Kidney glomerular epithelial cell (primary cell): ENCODE measurements at regions not wholly inside any gene's neighbourhood (a gene's known extent, or its start where the extent isn't known, plus 50 kb on each side); places are given as distances from the start of the nearest gene placed in this dataset.

ENCODE experiments used
- DNase-seq: peaks from one replicate; lab custom pipeline; 2025; lab: John Stamatoyannopoulos, UW

DNA sequence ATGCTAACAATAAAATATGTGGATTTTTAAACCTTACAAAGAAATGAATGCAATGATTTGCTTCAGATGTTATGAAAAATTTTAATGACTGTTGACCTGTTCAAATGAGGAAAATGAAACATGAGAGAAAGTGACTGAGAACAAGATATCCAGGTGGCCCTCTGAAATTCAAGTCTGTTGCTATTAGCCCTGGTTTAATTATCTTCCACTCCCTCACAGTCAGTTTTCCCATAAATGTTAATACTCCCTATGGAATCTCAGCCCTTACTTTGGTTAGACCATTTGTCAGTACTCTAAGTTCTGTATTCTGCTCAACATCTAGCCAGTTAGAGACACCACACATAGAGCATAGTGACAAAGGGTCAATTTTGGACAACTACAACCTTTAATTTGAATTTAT is 327.8 kb downstream of the PDGFC start:
- DNase-seq = no peak

DNA sequence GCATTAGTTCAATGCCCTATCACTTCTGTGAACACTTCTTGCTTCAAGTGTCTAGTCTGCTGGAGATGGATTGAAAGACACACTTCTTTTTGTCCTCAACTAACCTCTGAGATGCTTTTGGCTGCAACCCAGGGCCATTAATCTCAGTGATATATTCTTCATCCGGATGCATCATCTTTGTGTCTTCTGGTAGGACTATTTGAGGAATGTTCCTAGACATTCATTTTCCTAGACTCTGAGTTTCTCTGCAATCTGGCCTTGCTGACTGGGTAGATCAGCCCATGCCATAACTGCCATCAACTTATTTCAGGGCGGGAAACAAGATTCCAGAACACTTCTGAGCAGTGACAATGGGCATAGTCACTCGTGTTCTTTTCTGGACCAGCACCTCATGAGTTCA is 329.4 kb downstream of the PDGFC start:
- DNase-seq = no peak

DNA sequence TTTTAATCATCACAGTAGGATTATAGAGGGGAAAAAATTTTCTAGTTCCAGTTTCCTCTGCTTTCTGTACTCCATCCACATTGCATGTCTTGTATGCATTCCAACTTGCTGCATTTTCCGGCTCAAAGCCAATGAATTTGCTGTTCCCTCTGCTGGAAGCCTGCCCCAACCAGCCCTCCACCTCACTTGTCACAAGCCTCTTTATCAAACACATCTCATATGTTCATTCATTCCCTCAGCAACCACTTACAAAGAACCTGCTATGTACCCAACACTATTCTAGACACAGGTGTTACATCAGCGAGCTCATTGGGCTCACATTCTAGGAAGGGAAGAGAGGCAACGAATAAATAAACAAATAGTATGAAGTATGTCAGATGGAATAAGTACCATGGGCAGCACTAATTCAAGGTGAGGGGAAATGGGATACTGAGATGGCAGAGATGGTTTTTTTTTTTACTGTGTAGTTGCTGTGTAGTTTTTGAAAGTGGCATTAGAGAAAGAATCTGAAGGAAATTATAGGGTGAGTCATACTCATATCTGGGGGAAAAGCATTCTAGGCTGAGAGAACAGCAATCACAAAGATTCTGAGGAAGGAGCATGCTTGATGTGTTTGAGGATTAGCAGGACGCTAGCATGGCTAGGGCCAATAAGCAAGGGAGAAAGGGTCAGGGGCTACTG is 332.5 kb downstream of the PDGFC start:
- no peak for DNase-seq

DNA sequence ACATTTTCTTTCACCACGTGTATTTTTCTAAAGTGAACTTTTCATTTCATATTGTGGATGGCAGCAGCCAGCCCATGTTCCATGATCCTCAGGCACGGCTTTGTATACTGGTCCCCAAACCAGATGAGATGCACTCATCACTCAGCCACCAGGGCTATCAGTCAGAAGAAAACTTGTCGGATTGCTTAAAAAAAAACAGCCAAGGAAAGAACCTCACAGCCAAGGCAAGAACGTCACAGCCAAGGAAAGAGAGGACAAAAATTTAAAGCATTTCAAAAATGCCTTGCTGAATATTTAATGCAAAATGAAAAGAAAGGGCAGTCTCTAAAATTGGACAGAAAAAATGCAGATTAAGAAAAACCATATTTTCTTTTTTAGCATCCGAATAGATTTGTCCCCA is 333.3 kb downstream of the PDGFC start:
- DNase-seq = no peak

DNA sequence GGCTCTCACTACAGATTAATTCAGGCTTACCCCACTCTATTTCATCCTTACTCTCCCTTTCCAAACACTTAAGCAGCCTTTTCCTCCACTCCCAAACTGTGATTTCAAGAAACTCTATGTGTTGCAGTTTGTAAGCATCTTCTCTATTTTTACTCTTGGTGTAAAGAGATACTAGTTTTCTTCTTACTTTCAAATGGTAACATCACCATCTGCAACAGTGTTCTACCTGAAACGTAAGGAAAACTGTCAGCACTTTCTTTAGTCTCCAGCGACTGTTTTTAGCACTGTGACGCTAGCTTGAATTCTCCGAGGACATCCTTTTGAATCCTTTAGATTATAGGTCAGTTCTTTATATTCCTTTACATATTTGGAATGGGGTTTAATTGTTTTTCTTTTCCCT is 335.2 kb downstream of the PDGFC start:
- DNase-seq = no peak

DNA sequence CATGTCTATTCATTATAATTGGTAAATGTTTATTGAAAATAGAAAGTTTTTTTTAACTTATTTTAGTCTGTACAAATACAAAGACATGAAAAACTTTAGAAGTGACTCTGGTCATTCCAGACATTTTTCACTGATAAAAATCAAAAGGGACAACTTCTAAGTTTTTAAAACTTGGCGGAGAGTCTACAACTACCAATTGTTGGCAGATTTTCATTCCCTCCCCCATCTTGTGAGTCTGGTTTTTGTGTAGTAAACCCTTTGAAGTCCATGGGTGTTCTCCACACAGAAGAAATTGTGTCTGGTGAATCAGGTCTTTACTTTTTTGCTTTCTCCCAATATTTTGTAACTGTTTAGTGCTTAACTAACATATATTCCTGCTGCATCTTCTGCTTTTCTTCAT is 336.5 kb downstream of the PDGFC start:
- DNase-seq = no peak

DNA sequence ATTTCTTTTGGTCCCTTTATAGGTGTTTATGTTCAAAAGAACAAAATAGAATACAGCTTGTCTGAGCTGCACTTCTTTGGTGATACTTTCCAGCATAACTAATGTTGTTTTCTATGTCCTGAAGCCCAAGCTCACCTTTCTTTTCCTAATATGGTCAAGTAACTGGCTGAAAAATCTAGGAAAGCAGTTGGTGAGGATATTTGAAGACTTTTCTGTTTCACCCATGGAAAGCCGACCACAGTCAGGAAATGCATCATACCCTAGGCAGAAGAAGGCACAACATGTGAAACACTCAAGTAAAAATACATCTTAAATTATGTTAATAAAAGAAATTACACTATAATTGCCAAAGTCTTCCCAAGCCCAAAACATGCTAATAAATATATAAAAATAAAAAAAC is 337.0 kb downstream of the PDGFC start:
- no peak for DNase-seq

DNA sequence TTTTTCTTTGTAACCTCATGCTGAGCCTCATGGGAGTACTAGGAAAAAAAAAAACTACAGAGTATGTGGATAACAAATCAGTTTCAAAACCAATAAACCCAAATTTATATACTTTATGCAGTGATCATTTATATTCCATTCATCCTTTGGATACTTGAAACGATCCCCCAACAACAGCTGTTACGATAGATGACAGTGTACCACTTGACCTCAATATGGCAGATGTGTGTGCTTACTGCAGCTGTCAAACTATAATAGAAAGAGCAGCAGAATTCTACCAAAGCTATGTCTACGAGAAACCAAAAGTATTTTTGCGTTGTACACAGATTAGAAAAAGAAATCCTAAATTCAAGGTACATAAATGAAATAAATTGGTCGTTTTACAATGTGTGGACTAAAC is 337.8 kb downstream of the PDGFC start:
- no peak for DNase-seq

DNA sequence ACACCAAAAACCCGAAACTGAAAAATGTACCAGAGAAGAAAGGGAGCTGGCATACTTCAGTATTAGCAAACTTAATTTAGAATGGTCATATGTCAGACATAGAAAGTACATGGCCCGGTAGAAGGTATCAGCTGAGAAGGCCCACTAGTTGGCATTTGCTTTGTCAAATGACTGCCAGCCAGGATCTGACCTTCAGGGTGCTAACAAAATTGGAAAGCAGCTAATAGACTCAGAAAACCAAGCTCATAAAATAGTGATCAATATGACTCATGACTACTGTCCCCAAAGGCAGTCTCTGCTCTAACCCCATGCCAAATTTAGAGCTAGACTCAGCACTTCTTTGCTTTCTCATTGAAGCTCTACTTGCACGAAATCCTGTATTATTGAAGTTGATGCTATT is 342.7 kb downstream of the PDGFC start:
- DNase-seq = no peak

DNA sequence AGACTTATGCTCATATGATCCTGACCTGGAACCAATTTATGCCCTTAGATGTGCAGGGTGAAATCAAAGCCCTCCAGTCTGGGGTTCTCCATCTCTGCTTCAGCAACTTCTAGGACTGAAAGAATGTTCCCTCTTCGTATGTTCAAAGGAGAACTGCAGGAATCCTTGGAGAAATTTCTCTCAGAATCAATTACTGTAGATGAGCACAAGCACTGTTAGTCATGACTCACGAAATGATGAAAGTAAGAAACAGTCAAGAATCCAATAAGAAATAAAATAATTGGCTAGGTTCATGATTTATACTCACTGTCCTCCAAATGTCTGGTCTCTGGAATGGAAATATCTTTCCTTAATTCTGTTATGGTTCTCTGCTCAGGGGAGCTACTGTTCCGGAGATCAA is 348.2 kb downstream of the PDGFC start:
- no peak for DNase-seq

DNA sequence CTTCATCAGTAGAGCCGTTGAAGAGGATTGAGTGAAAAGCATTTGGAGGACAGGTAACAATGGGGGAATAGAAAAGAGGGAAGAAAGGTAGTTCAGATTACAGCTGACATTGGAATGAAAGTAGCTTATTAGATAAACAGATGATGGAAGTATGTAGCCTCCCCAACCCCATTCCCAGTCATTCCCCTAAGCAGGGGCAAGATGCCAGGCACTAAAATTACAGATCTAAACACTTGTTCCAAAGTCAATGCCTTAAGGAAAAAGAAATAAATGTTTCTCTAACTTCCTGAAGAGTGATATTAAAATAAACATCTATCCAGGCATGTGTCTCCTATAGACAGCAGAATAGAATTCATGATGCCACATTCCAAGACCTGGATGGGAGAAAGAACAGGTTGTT is 350.8 kb downstream of the PDGFC start:
- DNase-seq = no peak

DNA sequence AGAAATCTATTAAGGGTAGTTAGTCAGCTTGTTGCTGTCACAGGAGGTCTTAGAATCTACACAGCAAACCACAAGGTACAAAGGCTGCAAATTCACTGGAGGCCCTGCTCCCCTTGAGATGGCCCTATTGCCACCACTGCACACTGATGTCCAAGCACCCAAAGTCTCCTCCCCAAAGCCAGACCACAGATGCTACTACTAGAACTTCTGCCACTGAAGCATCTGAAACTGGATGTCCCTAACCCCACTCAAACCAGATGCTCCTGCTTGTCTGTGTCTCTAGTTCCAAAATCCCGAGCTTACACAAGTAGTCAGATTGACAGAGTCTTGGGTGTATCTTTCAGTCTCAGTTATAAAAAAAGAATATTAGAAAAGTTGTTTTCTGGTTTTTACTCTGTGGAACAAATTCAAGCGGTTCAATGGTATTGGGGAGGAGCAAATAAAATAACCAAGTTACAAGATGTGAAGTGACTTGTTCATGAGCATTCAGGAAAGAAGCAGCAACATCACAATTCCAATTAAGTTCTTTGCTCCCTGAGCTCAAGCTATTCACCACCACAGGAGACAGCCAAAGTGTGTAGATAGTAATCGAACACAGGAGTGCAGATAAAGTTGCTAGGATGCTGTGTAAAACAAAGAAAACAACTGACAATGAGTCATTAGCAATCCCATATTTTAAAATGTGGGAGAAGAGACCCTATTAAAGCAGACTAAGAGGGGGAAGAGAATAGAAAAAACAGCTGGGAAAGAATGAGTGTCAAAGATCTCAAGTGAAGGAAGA is 352.3 kb downstream of the PDGFC start:
- DNase-seq = no peak

DNA sequence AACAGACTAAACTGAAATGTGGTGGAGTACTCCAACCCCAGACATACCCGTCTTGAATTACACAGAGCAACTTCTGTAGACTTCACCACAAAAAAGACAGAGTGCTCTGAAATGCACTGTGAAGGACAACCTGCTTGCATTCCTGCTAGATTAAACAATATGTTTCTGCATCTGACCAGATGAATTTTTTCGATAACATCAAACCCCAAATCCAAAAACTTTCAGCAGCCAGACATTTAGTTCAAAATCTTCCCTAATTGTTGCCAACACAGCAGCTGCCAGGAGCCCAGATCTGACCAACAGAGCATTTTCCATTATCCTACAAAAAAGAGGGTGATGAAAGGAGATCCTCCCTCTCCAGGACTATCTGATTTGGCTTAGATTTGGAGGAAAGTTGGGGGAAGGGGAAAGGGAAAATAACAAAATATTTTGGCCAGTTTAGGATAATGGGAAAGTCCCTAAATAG is 356.5 kb downstream of the PDGFC start:
- peak; percentile 53 for DNase-seq

DNA sequence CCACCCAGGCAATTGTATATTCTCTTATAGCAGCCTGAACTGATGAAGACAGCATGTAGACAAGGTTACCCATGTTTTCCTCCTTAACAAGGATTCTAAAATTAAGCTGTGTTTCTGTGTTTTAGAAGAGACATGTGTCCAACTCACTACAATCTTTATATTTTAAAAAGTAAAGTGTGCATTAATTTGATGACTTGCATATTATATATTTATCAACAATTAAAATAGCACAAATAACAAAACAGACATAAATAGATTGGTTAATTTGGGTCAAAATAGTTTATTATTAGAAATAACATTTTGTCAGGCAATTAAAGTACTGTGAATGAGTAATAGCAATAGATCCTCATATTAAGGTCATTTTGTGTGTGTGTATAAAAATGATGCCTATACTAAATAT is 357.1 kb downstream of the PDGFC start:
- DNase-seq = no peak

DNA sequence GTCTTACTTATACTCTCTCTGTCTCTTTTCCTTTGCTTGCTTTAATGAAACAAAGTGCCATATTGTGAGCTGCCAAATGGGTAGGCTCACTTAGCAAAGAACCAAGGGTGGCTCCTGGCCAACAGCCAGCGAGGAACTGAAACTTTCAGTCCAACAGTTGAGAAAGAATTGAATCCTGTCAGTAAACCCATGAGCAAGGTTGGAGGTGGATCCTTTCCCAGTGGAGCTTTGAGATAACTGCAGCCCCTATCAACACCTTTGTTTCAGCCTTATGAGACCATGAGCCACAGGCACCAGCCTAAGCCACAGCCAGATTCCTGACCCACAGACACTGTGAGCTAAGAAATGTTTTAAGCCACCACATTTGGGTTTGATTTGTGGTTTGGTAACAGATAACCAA is 362.2 kb downstream of the PDGFC start:
- no peak for DNase-seq

DNA sequence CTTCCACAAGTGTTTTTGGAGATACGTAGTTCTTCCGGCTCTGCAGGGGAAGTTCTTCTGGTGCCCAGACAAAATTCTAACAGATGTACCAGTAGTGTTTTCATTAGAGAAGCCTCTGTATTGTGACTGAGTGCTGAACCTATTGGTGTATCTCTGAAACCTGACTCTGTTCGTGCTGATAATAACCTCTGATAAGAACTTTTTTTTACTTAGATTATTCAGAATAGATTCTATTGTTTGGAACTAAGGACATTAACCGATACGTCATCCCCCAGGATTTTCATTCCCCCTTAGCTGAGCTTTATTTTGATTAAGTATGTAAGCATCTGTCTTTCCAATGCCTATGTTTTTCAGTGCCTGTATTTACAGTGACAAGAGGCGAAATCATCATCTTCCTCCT is 362.9 kb downstream of the PDGFC start:
- no peak for DNase-seq

DNA sequence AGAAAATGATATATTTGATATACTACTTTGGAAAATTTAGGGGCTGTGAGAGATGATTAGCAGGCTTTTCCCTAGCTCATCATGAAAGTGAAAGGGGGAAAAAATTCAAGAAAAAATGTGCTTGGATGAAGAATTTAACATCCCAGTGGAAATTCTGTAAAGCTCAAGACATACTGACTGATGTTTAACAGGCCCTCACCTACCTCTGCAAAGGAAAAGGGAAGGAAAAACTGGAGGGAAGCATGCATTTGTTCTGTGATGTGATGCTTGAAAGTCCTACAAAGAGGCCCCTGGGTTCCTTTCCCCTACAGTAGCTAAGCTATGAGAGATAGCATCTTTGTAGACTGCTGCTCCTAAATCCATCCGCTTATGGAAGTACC is 364.1 kb downstream of the PDGFC start:
- no peak for DNase-seq

DNA sequence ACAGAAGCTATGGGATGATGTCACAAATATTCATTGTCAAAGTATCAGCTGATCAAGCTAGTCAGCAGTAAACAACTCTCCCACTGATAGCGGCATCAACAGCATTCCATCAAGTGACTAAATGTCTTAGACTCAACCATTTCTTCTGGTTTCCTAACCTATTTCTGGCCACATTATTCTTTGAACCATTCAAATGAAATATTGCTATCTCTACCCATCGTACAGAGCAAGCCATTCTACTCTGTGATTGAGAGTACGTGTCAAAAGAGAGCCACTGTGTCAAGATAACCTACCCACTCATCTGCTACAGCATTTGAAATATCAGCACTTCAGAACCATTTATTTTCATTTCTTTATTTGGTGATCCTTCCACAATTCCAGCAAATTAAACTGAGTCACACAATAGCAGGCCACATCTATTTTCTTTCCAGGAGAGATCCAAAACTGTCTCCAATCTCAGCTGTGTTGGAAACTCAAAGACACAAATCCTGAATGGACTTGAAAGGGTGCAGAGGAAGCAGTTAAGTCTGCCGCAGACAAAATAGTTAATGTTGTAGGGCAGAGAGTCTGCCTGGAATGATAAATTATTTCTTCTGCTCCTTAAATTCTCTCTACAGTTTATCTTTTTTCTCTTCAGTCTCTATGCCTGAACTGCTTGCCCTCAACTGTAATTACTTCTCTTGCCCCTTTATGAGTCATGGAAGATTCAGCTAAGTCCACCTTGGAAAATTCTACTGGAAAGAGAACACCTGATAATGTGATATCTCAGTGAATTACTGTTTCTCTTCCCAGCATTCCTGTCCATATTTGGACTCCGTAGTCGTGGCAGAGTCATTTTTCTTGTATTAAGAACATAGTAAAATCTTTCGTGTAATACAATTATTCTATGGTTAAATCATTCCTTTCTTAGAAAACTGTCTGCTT is 364.8 kb downstream of the PDGFC start:
- DNase-seq = no peak

DNA sequence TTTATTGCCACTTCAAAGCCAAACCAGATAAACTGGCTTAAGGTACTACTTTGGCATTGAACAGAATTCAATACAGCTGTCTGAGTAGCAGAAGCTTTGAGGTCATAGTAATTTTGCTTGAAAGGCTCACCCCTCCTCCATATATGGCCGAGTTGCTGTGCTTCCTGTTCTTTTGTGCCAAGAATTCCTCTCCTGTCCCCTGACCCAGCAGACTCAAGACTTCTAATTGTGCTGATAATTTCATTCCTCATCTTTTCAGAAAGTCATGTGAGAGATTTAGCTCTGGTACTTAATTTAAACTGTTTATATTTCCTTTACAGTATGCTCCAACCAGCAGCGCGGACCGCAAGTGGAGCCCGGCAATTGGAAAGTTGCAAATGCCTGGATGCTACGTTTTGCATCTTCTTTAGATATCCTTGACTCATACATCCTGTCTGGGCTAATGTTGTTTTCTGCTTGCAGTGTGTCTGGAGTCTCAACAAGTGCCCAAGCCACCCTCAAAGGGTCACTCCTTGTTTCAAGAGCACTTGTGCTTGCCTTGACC is 373.4 kb downstream of the PDGFC start:
- DNase-seq = no peak

DNA sequence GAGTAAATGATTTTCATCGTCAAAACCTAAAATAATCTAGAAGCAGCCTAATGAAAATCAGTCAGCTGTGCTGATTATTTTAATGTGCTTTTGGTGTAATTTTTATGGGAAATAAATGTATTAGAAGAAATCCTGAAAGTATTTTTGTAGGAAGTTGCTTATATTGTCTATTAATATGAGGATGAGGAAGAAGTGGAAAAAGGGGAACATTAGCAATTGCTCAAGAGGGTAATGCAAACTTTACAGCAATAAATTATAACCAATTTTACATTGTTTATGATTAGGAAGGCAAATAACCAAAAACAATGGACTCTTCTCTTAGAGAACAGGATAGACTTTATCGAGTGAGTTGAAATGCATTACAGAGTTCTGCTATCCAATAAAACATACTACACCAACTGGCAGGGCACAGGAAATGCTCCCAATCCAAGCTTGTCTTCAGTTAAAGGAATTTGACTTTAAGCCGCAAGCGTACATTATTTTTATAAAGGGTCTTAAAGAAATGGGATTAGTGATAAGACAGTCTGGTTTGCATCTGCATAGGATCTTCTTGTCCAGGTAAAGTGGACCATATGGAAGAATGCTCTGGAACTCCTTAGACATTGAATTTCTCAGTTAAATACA is 374.8 kb downstream of the PDGFC start:
- no peak for DNase-seq

DNA sequence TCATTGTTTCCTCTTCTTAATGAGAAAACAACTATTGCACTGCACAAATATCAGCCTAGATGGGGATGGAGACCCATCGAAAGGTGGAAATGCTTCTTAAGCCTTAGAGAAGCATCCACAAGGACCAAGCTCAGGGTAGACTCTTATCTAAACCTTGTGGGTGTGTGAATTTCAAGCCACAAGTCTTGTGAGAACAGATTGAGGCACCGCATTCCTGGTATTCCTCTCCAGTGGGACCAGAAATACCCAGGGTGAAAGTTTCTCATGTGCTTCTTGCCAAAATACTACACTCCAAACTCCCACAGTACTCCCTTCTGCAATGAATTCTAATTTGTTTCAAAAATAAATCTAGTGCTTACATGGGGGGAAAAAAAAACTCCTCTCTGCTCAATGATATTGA is 375.6 kb downstream of the PDGFC start:
- no peak for DNase-seq

DNA sequence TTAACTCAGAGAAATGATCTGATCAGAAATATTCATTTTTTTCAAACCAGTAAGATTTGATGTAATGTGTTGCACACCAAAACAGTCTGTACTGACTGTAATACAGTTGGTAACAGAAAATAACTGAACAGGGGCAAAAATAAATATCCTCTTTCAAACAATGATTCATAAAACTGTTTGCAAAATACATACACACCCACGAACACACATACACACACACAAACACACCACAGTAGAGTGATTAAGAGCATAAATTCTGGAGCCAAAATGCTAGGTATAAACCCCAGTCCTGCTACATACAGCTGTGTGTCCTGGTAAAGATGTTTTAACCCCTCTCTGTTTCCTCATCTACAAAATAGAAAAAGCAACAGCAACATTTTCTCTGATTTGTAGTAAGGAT is 376.6 kb downstream of the PDGFC start:
- no peak for DNase-seq
